Transverse colon (tissue), 4 donors: ENCODE measurements at regions not wholly inside any gene's neighbourhood (a gene's known extent, or its start where the extent isn't known, plus 50 kb on each side); places are given as distances from the start of the nearest gene placed in this dataset.
A peak's percentile ranks its signal among the peaks of the same experiment; 100 is the strongest.

Experiments
- DNase-seq: peaks from one replicate; pipeline ENCODE4 v3.0.0-alpha.2; 2019
- H3K27ac ChIP-seq, 4 donors: fragments of 200-600 bp; sonication (generic); 2 replicates each; pipeline ENCODE4 v1.5.1; 2016 to 2018; ENCODE audit warnings: inconsistent platforms in 4 of 4
- H3K27me3 ChIP-seq: fragments of 200-600 bp; sonication (generic); 2 replicates; pipeline ENCODE4 v1.5.1; 2017; ENCODE audit warnings: inconsistent platforms
- H3K36me3 ChIP-seq, 4 donors: fragments of 200-600 bp; sonication (generic); 2 replicates each; pipeline ENCODE4 v1.5.1; 2017 to 2019; ENCODE audit warnings: inconsistent platforms in 4 of 4
- H3K4me1 ChIP-seq, 4 donors: fragments of 200-600 bp; sonication (generic); 2 replicates each; pipeline ENCODE4 v1.5.1; 2017 to 2020; ENCODE audit warnings: inconsistent platforms in 4 of 4
- H3K4me3 ChIP-seq, 4 donors: fragments of 200-600 bp; sonication (generic); 1 replicate in 1 of 4; 2 replicates in 3 of 4; pipeline versions ENCODE4 v1.5.1 to v1.6.1; 2017 to 2019; ENCODE audit warnings: inconsistent platforms in 4 of 4
- H3K9me3 ChIP-seq, 2 donors: fragments of 200-600 bp; sonication (generic); 2 replicates each; pipeline ENCODE4 v1.5.1; 2017 to 2019; ENCODE audit warnings: inconsistent platforms in 2 of 2
- EP300 ChIP-seq: sonication (generic); formaldehyde crosslinking; IDR thresholded peaks from one replicate; pipeline ENCODE4 v1.6.1; 2017; ENCODE audit warnings: antibody characterized with exemption, low read depth
- POLR2A ChIP-seq: fragments of 450-650 bp; IDR thresholded peaks from one replicate; pipeline ENCODE4 v1.6.1; 2016; ENCODE audit warnings: antibody characterized with exemption, mild to moderate bottlenecking, moderate library complexity
- POLR2AphosphoS5 ChIP-seq, 3 donors: sonication (generic); formaldehyde crosslinking; IDR thresholded peaks; one replicate each; pipeline ENCODE4 v1.6.1; 2016; ENCODE audit warnings: antibody characterized with exemption in 3 of 3
- WGBS, 2 donors: methylation state at CpG; one replicate each; pipeline ENCODE4 v1.1.5; 2018; ENCODE audit warnings: low coverage in 1 of 2; 5-methylcytosine and 5-hydroxymethylcytosine counted together
- in situ Hi-C, 4 donors: fragments of 200-750 bp; cut with MboI; loops; one replicate each; pipeline versions ENCODE4 v1.15.0 to v1.15.1; 2017; ENCODE audit warnings: low sequenced_read_pairs in 3 of 4, low pct_ligation_motif_present in 1 of 4, low pct_unique_long_range_greater_than_20kb in 1 of 4
- intact Hi-C: fragments of 100-400 bp; cut with DNase I; formaldehyde crosslinking; loops from one replicate; pipeline ENCODE4 v1.15.1; 2023; ENCODE audit warnings: low total_unique reads
- TF ChIP-seq, protein P1 (sequence below), 5 experiments: fragments of 200-600 bp in 3 of 5; fragments of 450-650 bp in 2 of 5; sonication (generic) in 3 of 5; IDR thresholded peaks; 1 replicate in 2 of 5; 2 replicates in 3 of 5; pipeline ENCODE4 v1.5.1; 2016 to 2017; ENCODE audit warnings: antibody characterized with exemption in 5 of 5, inconsistent platforms in 3 of 5, mild to moderate bottlenecking in 2 of 5, moderate library complexity in 1 of 5

DNA sequence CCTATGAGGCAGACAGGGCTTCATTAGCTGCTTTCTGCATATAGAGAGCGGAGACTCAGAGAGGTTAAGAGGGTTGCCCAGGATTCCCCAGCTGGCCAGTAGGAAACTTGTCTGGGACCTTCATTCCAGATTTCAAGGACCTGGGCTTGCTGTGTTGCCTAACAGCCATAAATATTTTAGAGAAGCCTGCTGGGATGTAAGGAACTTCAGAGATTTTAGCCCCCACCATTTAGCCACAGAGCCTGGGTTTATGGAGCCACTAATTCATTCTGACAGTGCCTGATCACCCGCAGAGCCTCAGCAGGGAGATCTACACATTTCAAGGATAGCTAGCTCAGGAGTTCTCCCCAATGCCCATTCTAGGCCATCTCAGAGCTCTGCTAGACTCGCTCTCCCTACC lies 56.6 kb upstream of the TRUB1 start:
- peak overlapping the region in 3 of 4 donors; percentile 38 to 49 (median 39) for H3K27ac ChIP-seq
- H3K36me3 ChIP-seq: no peaks in the 10 kb centered on the region
- intact Hi-C loops: no loop called here
- no peak for DNase-seq
- in situ Hi-C loops: loop anchor here in 1 of 4 donors (25.0 kb wide), 1 partner anchor 231 kb away; no protein-coding TSS in a partner anchor
- TF ChIP-seq, protein P1, sequence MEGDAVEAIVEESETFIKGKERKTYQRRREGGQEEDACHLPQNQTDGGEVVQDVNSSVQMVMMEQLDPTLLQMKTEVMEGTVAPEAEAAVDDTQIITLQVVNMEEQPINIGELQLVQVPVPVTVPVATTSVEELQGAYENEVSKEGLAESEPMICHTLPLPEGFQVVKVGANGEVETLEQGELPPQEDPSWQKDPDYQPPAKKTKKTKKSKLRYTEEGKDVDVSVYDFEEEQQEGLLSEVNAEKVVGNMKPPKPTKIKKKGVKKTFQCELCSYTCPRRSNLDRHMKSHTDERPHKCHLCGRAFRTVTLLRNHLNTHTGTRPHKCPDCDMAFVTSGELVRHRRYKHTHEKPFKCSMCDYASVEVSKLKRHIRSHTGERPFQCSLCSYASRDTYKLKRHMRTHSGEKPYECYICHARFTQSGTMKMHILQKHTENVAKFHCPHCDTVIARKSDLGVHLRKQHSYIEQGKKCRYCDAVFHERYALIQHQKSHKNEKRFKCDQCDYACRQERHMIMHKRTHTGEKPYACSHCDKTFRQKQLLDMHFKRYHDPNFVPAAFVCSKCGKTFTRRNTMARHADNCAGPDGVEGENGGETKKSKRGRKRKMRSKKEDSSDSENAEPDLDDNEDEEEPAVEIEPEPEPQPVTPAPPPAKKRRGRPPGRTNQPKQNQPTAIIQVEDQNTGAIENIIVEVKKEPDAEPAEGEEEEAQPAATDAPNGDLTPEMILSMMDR (IDR thresholded peaks at IDR 0.05): no peak
- no peak for TF ChIP-seq POLR2AphosphoS5 (IDR thresholded peaks at IDR 0.05)
- H3K4me1 ChIP-seq: peaks cover 0 to 12% (median 5%) of the 10 kb centered on the region in 4 donors
- no peaks in the 10 kb centered on the region for H3K27me3 ChIP-seq
- no peak overlapping the region for H3K4me3 ChIP-seq
- H3K9me3 ChIP-seq: no peaks in the 10 kb centered on the region
- 67% methylated on average over 3 of the region's 3 CpGs; no CpG with 5 or more reads in 1 of the 2 donors for WGBS, 2 donors

DNA sequence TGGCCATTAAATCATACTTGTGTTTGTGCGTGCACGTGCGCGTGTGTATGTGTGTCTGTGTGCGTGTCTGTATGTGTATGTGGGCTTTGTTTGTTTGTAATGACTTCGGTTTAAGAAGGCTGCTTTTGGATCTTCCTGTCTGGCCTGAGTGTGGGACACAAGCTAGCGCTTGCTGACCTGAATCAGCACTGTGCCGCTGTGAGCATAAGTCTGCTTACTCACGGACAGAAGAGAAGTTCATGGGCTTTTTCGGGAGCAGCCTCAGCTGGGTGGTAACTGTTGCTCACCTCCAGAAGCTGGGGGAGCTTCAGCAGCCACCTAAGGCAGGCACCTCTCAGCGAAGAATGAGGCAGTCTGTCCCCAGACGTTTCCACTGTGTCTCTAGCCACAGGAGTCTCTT lies 56.1 kb upstream of the TRUB1 start:
- H3K4me1 ChIP-seq: peaks cover 0 to 12% (median 5%) of the 10 kb centered on the region in 4 donors
- TF ChIP-seq POLR2AphosphoS5 (IDR thresholded peaks at IDR 0.05) (no peak), EP300 (no peak), POLR2A (no peak)
- TF ChIP-seq, protein P1 (IDR thresholded peaks at IDR 0.05): no peak
- WGBS, 2 donors: 68% methylated on average over 12 of the region's 12 CpGs; no CpG with 5 or more reads in 1 of the 2 donors
- H3K36me3 ChIP-seq: no peaks in the 10 kb centered on the region
- DNase-seq: no peak
- no peaks in the 10 kb centered on the region for H3K27me3 ChIP-seq
- H3K4me3 ChIP-seq: no peak overlapping the region
- no peaks in the 10 kb centered on the region for H3K9me3 ChIP-seq
- in situ Hi-C loops: loop anchor here in 1 of 4 donors (25.0 kb wide), 1 partner anchor 230 kb away; no protein-coding TSS in a partner anchor
- peak overlapping the region in 3 of 4 donors; percentile 38 to 49 (median 39) for H3K27ac ChIP-seq
- intact Hi-C loops: no loop called here

DNA sequence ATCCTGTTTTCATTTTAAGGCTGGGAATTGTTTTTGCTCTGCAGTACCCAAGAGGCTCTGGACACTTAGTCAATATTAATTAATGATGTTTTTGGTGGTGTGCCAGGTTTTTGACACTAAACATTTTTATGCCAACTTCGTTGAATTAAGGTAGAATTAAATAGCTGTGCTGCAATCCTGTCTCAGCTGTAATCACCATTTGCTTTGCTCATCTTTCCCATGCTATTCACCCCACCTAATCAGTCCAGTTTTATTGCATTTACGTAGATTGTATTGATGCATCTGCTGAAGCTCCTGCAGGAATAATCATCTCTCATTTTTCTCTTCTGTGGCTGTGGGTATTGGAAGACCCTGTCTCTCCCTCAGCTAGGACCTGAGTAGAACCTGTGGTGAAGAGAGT lies 52.6 kb upstream of the TRUB1 start:
- Histone ChIP-seq H3K27ac (no peak overlapping the region), H3K36me3 (no peaks in the 10 kb centered on the region), H3K4me1 (peaks cover 0 to 12% (median 5%) of the 10 kb centered on the region in 4 donors), H3K27me3 (no peaks in the 10 kb centered on the region), H3K9me3 (no peaks in the 10 kb centered on the region), H3K4me3 (no peak overlapping the region)
- in situ Hi-C loops: loop anchor here in 1 of 4 donors (25.0 kb wide), 1 partner anchor 227 kb away; no protein-coding TSS in a partner anchor
- WGBS, 2 donors: 47 to 57% methylated on average over 2 of the region's 2 CpGs
- intact Hi-C loops: no loop called here
- DNase-seq: no peak
- no peak for TF ChIP-seq POLR2AphosphoS5 (IDR thresholded peaks at IDR 0.05)
- TF ChIP-seq, protein P1 (IDR thresholded peaks at IDR 0.05): no peak
- no peak for TF ChIP-seq POLR2A
- TF ChIP-seq EP300: no peak
